HG03354 (cell line): ENCODE measurements at regions not wholly inside any gene's neighbourhood (a gene's known extent, or its start where the extent isn't known, plus 50 kb on each side); places are given as distances from the start of the nearest gene placed in this dataset.

Source experiments
- ATAC-seq: cut with Tn5 transposase; IDR thresholded peaks from one replicate; pipeline ENCODE4 v1.9.1; 2021; ENCODE audit warnings: mild to moderate bottlenecking; ENCODE audit not compliant: unreplicated experiment, poor library complexity, severe bottlenecking

- ATAC-seq, result no peak
Observed at GRCh38 chr2:41486948-41487347, 560.9 kb upstream of the PKDCC start.

GRCh38 chr2:41488888-41489287, 558.9 kb upstream of the PKDCC start:
- no peak for ATAC-seq

GRCh38 chr2:41489638-41490037, 558.2 kb upstream of the PKDCC start:
- no peak for ATAC-seq

- ATAC-seq, result no peak
Observed at GRCh38 chr2:41495050-41495449, 552.8 kb upstream of the PKDCC start.

GRCh38 chr2:41496908-41497307, 550.9 kb upstream of the PKDCC start:
- no peak for ATAC-seq

GRCh38 chr2:41498781-41499180, 549.0 kb upstream of the PKDCC start:
- no peak for ATAC-seq

- no peak for ATAC-seq
Observed at GRCh38 chr2:41500895-41501294, 546.9 kb upstream of the PKDCC start.

- ATAC-seq, result no peak
Observed at GRCh38 chr2:41502752-41503151, 545.1 kb upstream of the PKDCC start.

GRCh38 chr2:41504532-41504931, 543.3 kb upstream of the PKDCC start:
- no peak for ATAC-seq

GRCh38 chr2:41510108-41510507, 537.7 kb upstream of the PKDCC start:
- no peak for ATAC-seq

- ATAC-seq, result no peak
Observed at GRCh38 chr2:41521211-41521610, 526.6 kb upstream of the PKDCC start.

GRCh38 chr2:41527525-41528323, 520.1 kb upstream of the PKDCC start:
- ATAC-seq, result no peak

- ATAC-seq, result no peak
Observed at GRCh38 chr2:41535575-41535974, 512.2 kb upstream of the PKDCC start.

GRCh38 chr2:41540272-41540998, 507.4 kb upstream of the PKDCC start:
- ATAC-seq, result no peak

GRCh38 chr2:41543726-41544125, 504.1 kb upstream of the PKDCC start:
- ATAC-seq, result no peak

GRCh38 chr2:41544709-41545108, 503.1 kb upstream of the PKDCC start:
- no peak for ATAC-seq

- no peak for ATAC-seq
Observed at GRCh38 chr2:41546031-41546430, 501.8 kb upstream of the PKDCC start.

GRCh38 chr2:41568648-41569047, 479.2 kb upstream of the PKDCC start:
- ATAC-seq, result no peak

GRCh38 chr2:41572154-41572553, 475.7 kb upstream of the PKDCC start:
- no peak for ATAC-seq

GRCh38 chr2:41576423-41576822, 471.4 kb upstream of the PKDCC start:
- no peak for ATAC-seq

- ATAC-seq, result no peak
Observed at GRCh38 chr2:41579806-41580205, 468.0 kb upstream of the PKDCC start.
